Right atrium auricular region (tissue), 2 donors: ENCODE measurements at regions not wholly inside any gene's neighbourhood (a gene's known extent, or its start where the extent isn't known, plus 50 kb on each side); places are given as distances from the start of the nearest gene placed in this dataset.

Experiments used
- DNase-seq: peaks from one replicate; pipeline ENCODE4 v3.0.0-alpha.2; 2019; ENCODE audit warnings: low spot score
- H3K27ac ChIP-seq, 2 donors: fragments of 200-600 bp; sonication (generic); 1 replicate in 1 of 2; 2 replicates in 1 of 2; pipeline ENCODE4 v1.5.1; 2016 to 2019
- H3K27me3 ChIP-seq, 2 donors: fragments of 200-600 bp; sonication (generic); one replicate each; pipeline versions ENCODE4 v1.5.1 to v1.6.0; 2017 to 2019
- H3K36me3 ChIP-seq: fragments of 200-600 bp; sonication (generic); one replicate; pipeline ENCODE4 v1.5.1; 2016
- H3K4me1 ChIP-seq, 2 donors: fragments of 200-600 bp; sonication (generic); one replicate each; pipeline versions ENCODE4 v1.5.1 to v1.6.0; 2017 to 2019
- H3K4me3 ChIP-seq, 2 donors: fragments of 200-600 bp; sonication (generic); 1 replicate in 1 of 2; 2 replicates in 1 of 2; pipeline ENCODE4 v1.5.1; 2017 to 2019; ENCODE audit warnings: mild to moderate bottlenecking in 1 of 2, moderate library complexity in 1 of 2
- H3K9me3 ChIP-seq, 2 donors: fragments of 200-600 bp; sonication (generic); one replicate each; pipeline ENCODE4 v1.5.1; 2019
- CTCF ChIP-seq, 2 donors: fragments of 200-600 bp; sonication (generic); IDR thresholded peaks; one replicate each; pipeline ENCODE4 v1.5.1; 2019; ENCODE audit warnings: antibody characterized with exemption in 2 of 2

DNA sequence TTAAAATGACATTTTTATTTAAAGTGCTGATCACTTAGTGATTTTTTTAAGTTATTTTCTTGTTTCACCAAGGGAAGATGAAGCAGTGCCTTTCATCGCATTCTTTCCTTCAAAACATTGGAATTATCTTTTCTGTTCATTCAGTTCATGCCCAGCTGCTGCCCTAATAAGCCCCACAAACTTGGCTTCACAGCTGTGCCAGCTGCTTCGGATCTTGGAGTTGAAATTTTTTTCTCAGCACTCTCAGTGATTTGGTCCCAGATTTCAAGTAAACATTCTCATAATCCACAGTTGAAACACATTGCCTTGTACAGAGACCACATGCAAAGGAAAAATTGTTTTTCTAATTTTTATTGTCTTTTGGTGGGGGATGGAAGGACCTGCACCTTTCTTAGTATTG lies 353.3 kb upstream of the LRP1B start:
- DNase-seq: no peak
- TF ChIP-seq CTCF (IDR thresholded peaks at IDR 0.05): no peak

DNA sequence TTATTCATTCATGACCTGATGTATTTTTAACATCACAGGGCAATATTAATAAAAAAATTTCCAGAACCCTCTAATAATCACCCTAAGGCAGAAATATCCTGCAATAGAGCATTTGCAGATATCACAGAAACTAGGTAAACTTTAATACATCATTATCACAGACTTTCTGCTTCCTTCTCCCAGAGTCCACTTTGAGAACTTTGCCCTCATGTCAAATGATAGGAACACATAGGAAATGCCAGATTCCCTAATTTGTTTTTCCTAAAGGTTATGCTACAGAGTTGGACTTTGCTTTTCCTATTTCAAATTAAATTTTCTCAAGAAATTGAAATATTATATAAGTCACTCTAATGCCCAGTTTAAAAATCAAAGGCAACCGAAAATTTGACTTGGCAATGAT lies 352.8 kb upstream of the LRP1B start:
- DNase-seq: no peak
- Histone ChIP-seq H3K27ac (no peak overlapping the region), H3K36me3 (no peaks in the 10 kb centered on the region), H3K9me3 (peaks cover 0 to 10% of the 10 kb centered on the region in 2 donors), H3K27me3 (no peaks in the 10 kb centered on the region), H3K4me1 (no peaks in the 10 kb centered on the region), H3K4me3 (no peak overlapping the region)
- TF ChIP-seq CTCF (IDR thresholded peaks at IDR 0.05): no peak

More for the DNA sequence above, 353.3 kb upstream of the LRP1B start:
- Histone ChIP-seq H3K36me3 (no peaks in the 10 kb centered on the region), H3K27me3 (no peaks in the 10 kb centered on the region), H3K27ac (no peak overlapping the region), H3K9me3 (peaks cover 0 to 13% of the 10 kb centered on the region in 2 donors), H3K4me1 (no peaks in the 10 kb centered on the region), H3K4me3 (no peak overlapping the region)

DNA sequence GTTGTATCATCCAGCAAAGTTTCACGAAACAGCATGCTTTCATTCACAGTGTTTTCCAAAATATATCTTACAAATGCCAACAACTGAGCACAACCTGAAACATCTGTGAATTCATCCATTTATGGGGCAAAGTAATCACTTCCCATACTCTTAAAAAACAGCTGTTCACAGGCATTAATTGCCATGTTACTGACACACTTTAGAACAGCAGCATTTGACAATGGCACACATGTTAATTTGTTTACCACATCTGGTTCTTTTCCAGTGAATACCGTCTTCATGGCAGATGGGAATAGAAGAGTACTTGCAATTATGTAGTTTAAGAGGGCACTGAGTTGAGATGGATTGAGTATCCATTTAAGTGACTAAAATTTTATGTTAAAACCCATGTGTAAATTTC lies 347.4 kb upstream of the LRP1B start:
- Histone ChIP-seq H3K4me3 (no peak overlapping the region), H3K27me3 (no peaks in the 10 kb centered on the region), H3K4me1 (no peaks in the 10 kb centered on the region), H3K27ac (no peak overlapping the region), H3K36me3 (no peaks in the 10 kb centered on the region), H3K9me3 (peaks cover 0 to 8% of the 10 kb centered on the region in 2 donors)
- no peak for DNase-seq
- TF ChIP-seq CTCF (IDR thresholded peaks at IDR 0.05): no peak

DNA sequence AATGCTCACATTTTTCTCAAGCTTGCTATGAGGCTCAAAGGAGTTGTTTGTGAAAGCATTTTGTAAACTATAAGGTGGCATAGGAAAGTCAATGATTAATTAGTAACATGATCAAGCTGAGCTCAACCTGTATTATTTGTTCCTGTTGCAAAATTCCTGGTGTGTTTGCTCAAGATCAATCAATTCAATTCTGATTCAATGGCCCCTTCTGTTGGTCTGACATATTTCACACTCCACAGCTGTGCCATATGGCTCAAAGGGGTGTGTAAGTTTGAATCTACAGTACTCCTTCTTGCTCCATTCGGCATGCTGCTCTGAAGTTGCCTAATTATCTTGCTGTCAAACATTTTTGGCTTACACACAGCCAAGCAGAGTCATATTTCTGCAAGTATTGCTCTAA lies 341.6 kb upstream of the LRP1B start:
- Histone ChIP-seq H3K9me3 (peaks cover 0 to 8% of the 10 kb centered on the region in 2 donors), H3K4me3 (no peak overlapping the region), H3K36me3 (no peaks in the 10 kb centered on the region), H3K4me1 (no peaks in the 10 kb centered on the region), H3K27ac (no peak overlapping the region), H3K27me3 (no peaks in the 10 kb centered on the region)
- no peak for TF ChIP-seq CTCF (IDR thresholded peaks at IDR 0.05)
- DNase-seq: no peak

GRCh38 chr2:142467321-142467720 lies 336.5 kb upstream of the LRP1B start:
- no peaks in the 10 kb centered on the region for H3K4me1 ChIP-seq
- no peak for TF ChIP-seq CTCF (IDR thresholded peaks at IDR 0.05)
- no peak overlapping the region for H3K27ac ChIP-seq
- no peaks in the 10 kb centered on the region for H3K36me3 ChIP-seq
- H3K4me3 ChIP-seq: no peak overlapping the region
- no peaks in the 10 kb centered on the region for H3K27me3 ChIP-seq
- no peaks in the 10 kb centered on the region for H3K9me3 ChIP-seq
- no peak for DNase-seq

DNA sequence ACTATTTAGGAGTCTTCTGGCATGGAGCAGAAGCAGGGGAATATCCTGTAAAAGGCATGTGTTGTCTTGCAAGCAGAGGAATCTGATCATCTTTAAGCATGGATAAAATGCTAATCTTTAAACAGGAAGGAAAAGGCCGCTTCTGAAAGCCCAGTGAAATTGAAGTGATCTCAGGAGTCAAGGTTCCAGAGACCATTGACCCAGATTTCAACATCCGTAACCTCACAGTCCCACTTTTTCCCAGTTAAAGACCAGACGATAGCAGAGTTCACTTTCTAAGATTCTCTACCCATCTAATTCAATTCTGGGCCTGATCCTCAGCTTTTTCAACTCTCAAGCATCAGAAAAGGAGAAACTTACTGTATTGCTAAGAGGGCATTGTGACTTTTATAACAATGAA lies 332.2 kb upstream of the LRP1B start:
- Histone ChIP-seq H3K9me3 (no peaks in the 10 kb centered on the region), H3K27ac (no peak overlapping the region), H3K4me3 (no peak overlapping the region), H3K27me3 (no peaks in the 10 kb centered on the region), H3K36me3 (no peaks in the 10 kb centered on the region), H3K4me1 (no peaks in the 10 kb centered on the region)
- no peak for TF ChIP-seq CTCF (IDR thresholded peaks at IDR 0.05)
- DNase-seq: no peak
